Panc1 (cell line): ENCODE measurements at regions not wholly inside any gene's neighbourhood (a gene's known extent, or its start where the extent isn't known, plus 50 kb on each side); places are given as distances from the start of the nearest gene placed in this dataset.

Experiments used
- SIN3A ChIP-seq: IDR thresholded peaks from 2 replicates; pipeline ENCODE4 v1.6.1; 2012; ENCODE audit warnings: low read depth, mild to moderate bottlenecking, low read length, moderate library complexity, borderline replicate concordance; ENCODE audit not compliant: insufficient read depth
- TF ChIP-seq, protein P1 (sequence below), 2 experiments: IDR thresholded peaks; 2 replicates each; pipeline ENCODE4 v1.6.1; 2011 to 2012; ENCODE audit warnings: low read depth in 2 of 2, control low read depth in 1 of 2, low read length in 1 of 2, mild to moderate bottlenecking in 1 of 2, moderate library complexity in 1 of 2; ENCODE audit not compliant: insufficient read depth in 1 of 2
- TF ChIP-seq, protein P2 (sequence below): fragments of 450-650 bp; IDR thresholded peaks from 2 replicates; pipeline ENCODE4 v1.5.1; 2017; ENCODE audit warnings: mild to moderate bottlenecking

DNA sequence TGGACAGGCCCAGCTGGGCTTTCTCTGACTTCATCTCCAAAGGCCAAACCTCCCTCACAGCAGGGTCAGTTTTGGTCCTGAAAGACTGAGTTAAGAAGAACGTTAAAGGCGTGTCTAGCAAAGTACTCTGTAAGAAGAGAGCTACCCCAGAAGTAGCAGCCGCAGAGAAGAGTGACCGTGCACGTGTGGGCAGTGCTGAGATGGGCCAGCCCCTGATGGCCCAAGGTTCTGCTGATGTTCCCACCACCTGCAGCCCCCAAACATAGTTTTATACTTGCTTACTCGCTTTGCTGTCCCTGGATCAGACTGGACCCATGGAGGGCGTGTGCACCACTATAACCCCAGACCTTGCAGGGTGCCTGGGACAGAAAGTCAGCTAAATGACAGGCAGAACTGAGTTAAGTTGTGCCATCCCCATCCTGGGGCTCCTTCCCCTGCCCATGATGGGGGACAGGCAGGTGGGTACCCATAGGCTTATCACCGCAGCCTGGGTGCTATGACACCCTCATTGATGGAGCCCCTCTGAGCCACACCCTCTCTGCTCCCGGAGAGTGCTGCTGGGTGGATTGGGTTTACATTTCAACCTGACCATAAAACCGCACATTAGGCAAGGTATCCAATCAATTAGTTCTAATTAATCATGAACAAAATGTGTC is 367.3 kb upstream of the HS6ST1 start:
- TF ChIP-seq, protein P1, sequence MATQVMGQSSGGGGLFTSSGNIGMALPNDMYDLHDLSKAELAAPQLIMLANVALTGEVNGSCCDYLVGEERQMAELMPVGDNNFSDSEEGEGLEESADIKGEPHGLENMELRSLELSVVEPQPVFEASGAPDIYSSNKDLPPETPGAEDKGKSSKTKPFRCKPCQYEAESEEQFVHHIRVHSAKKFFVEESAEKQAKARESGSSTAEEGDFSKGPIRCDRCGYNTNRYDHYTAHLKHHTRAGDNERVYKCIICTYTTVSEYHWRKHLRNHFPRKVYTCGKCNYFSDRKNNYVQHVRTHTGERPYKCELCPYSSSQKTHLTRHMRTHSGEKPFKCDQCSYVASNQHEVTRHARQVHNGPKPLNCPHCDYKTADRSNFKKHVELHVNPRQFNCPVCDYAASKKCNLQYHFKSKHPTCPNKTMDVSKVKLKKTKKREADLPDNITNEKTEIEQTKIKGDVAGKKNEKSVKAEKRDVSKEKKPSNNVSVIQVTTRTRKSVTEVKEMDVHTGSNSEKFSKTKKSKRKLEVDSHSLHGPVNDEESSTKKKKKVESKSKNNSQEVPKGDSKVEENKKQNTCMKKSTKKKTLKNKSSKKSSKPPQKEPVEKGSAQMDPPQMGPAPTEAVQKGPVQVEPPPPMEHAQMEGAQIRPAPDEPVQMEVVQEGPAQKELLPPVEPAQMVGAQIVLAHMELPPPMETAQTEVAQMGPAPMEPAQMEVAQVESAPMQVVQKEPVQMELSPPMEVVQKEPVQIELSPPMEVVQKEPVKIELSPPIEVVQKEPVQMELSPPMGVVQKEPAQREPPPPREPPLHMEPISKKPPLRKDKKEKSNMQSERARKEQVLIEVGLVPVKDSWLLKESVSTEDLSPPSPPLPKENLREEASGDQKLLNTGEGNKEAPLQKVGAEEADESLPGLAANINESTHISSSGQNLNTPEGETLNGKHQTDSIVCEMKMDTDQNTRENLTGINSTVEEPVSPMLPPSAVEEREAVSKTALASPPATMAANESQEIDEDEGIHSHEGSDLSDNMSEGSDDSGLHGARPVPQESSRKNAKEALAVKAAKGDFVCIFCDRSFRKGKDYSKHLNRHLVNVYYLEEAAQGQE (IDR thresholded peaks at IDR 0.05; ENCODE audit: insufficient read depth in 1 of 2, low read depth in 2 of 2, low read length in 1 of 2) = no peak
- TF ChIP-seq SIN3A = no peak
- TF ChIP-seq, protein P2, sequence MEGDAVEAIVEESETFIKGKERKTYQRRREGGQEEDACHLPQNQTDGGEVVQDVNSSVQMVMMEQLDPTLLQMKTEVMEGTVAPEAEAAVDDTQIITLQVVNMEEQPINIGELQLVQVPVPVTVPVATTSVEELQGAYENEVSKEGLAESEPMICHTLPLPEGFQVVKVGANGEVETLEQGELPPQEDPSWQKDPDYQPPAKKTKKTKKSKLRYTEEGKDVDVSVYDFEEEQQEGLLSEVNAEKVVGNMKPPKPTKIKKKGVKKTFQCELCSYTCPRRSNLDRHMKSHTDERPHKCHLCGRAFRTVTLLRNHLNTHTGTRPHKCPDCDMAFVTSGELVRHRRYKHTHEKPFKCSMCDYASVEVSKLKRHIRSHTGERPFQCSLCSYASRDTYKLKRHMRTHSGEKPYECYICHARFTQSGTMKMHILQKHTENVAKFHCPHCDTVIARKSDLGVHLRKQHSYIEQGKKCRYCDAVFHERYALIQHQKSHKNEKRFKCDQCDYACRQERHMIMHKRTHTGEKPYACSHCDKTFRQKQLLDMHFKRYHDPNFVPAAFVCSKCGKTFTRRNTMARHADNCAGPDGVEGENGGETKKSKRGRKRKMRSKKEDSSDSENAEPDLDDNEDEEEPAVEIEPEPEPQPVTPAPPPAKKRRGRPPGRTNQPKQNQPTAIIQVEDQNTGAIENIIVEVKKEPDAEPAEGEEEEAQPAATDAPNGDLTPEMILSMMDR = no peak
